DND-41 (cell line): ENCODE measurements at regions not wholly inside any gene's neighbourhood (a gene's known extent, or its start where the extent isn't known, plus 50 kb on each side); places are given as distances from the start of the nearest gene placed in this dataset.

Experiments
- EZH2 ChIP-seq: IDR thresholded peaks from 3 replicates; pipeline ENCODE4 v1.6.1; 2012; ENCODE audit warnings: borderline replicate concordance, low read depth, mild to moderate bottlenecking, moderate library complexity, low read length, inconsistent platforms; ENCODE audit not compliant: severe bottlenecking
- TF ChIP-seq, protein P1 (sequence below): IDR thresholded peaks from 2 replicates; pipeline ENCODE4 v1.5.1; 2012; ENCODE audit warnings: borderline replicate concordance, low read length, moderate library complexity, mild to moderate bottlenecking; ENCODE audit not compliant: poor library complexity, severe bottlenecking; ENCODE audit errors: extremely low read depth

DNA sequence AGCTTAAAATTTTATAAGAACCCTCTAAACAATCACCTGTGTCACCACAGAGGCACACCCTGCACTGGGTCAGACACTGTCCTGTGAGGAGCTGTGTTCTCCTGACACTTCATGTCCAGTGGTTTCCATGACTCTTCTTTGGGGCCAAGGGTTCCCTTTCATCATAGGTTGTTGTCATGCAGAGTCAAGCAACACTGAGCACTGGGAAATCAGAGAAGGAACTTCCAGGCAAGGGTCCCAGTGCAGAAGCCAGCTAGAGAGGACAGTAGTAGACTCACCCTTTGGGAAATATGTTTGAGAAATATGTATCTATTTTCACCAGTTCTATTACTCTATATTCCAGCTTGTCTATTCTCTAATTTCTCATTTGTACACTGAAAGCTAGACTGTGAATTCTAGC is 56.4 kb upstream of the PRSS58 start:
- no peak for TF ChIP-seq EZH2
- TF ChIP-seq, protein P1, sequence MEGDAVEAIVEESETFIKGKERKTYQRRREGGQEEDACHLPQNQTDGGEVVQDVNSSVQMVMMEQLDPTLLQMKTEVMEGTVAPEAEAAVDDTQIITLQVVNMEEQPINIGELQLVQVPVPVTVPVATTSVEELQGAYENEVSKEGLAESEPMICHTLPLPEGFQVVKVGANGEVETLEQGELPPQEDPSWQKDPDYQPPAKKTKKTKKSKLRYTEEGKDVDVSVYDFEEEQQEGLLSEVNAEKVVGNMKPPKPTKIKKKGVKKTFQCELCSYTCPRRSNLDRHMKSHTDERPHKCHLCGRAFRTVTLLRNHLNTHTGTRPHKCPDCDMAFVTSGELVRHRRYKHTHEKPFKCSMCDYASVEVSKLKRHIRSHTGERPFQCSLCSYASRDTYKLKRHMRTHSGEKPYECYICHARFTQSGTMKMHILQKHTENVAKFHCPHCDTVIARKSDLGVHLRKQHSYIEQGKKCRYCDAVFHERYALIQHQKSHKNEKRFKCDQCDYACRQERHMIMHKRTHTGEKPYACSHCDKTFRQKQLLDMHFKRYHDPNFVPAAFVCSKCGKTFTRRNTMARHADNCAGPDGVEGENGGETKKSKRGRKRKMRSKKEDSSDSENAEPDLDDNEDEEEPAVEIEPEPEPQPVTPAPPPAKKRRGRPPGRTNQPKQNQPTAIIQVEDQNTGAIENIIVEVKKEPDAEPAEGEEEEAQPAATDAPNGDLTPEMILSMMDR = no peak
